ENCODE measurements at regions not wholly inside any gene's neighbourhood (a gene's known extent, or its start where the extent isn't known, plus 50 kb on each side); places are given as distances from the start of the nearest gene placed in this dataset.

DNA sequence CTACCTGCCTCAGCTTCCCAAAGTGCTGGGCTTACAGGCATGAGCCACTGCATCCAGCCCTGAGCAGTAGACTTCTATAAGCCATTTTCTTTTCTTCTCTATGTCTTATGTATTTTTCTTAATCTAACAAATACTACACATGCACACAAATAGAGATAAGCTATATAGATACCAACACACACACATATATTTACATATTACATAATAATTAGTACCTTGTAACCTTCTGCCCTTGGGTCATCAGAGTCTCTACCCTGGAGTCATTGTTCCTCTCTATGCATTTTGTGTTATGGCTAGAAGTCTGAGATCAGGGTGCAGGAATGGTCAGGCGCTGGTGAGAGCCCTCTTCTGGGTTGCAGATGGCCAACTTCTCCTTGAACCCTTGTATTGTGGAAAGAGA lies 154.0 kb upstream of the PTPRG start:
- TF ChIP-seq YY1 (IDR thresholded peaks at IDR 0.05; ENCODE audit: insufficient read depth, insufficient read length), result no peak
- TF ChIP-seq SUZ12 (IDR thresholded peaks at IDR 0.05; ENCODE audit: extremely low read depth, insufficient read depth, insufficient read length), result no peak
